ENCODE measurements at regions not wholly inside any gene's neighbourhood (a gene's known extent, or its start where the extent isn't known, plus 50 kb on each side); places are given as distances from the start of the nearest gene placed in this dataset.

GRCh38 chr11:11045156-11045930 lies 187.5 kb upstream of the ZBED5 start:
- TF ChIP-seq GATA2 (IDR thresholded peaks at IDR 0.05; ENCODE audit: low read depth, low read length), result no peak
- TF ChIP-seq GATA3 (IDR thresholded peaks at IDR 0.05; ENCODE audit: low read depth, low read length), result no peak

Data from SH-SY5Y (cell line).